HG03354 (cell line): ENCODE measurements at regions not wholly inside any gene's neighbourhood (a gene's known extent, or its start where the extent isn't known, plus 50 kb on each side); places are given as distances from the start of the nearest gene placed in this dataset.

Experiments
- ATAC-seq: cut with Tn5 transposase; IDR thresholded peaks from one replicate; pipeline ENCODE4 v1.9.1; 2021; ENCODE audit warnings: mild to moderate bottlenecking; ENCODE audit not compliant: unreplicated experiment, poor library complexity, severe bottlenecking

DNA sequence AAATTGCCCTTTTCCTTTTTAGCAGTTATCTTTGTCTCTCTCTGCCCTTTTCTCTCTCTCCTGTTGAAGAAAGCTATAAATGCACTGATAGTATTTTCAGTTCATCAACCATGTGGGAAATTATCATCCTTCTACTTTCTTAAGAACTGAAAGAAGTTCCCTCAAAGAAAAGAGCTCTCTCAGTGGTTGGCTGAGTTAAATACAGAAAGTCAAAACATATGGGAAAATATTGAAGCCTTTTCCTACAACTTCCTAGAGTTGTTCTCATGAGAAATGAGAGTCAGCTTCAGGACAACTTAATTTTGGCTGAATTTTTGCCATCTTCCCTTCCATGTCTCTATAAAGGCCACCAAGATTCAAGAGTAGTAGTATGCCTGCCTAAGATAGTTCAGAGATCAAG, 96.7 kb downstream of the NFKBIZ start:
- ATAC-seq, result no peak

DNA sequence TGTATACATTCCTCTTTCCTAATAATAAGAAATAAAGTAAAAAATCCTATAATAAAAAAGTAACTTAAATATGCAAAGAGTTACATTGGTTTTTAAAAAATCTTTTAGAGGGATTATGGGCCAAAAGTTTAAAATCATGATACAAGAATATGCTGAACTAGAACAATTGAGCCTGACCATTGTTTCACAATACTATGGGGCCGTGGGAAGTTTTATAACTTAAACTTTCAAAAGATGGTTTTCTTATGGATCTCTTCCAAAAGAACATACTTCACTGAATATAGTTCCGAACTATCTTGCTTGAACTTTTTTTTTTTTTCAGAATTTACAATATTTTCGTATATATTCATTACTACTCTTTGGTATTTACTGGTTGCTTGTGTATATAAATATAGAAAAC, 97.6 kb downstream of the NFKBIZ start:
- no peak for ATAC-seq

DNA sequence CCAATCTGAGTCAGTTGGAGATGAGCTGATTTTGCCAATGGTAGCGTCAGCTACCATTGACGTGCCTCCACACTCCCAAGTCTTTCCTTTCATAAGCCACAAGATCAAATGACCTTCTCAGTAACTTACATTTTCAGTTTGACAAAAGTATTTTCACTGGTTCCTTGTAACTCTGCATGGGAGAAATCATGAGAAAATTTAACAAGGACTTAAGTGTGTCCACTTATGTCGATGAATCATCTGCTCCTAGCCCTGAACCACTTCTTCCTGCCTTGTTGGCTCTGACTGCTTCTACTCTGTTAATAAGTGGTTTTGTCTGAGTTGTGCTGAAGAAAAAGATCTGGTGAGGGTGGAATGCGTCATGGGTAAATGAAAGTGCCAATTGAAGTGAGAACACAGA, 101.2 kb downstream of the NFKBIZ start:
- peak; percentile 88 for ATAC-seq

DNA sequence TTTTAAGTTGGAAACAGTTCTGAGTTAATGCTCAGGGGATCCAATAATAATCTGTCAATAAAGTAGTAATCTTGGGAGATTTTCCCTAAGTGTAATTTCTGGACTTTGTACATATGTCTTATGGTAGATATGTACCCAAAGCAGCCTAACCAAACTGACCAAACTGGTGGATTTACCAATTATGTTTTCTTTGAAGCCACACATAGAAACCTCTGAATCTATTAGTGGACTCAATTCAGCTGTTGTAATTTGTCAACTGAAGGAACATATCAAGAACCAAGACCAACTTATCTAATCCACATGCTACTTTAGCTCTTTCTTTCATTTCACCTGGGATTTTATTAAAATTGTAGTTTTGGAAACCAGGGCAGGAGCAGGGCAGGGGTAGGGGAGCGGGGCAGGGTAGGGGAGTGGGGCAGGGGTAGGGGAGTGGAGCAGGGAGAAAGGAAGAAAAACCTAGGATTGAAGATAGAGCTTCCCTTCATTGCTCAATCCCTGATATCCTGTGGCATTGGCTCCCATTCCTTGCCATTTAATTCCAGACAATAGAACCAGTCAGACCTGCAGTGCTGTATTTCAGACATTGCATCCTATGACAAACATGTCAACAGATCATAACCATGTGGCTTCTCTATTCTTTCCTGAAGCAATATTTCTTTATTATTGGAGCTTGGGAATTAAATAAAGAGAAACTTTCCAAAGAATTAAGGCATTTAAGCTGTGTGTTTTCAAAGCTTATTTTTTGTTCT, 101.8 kb downstream of the NFKBIZ start:
- peak; percentile 23 for ATAC-seq

DNA sequence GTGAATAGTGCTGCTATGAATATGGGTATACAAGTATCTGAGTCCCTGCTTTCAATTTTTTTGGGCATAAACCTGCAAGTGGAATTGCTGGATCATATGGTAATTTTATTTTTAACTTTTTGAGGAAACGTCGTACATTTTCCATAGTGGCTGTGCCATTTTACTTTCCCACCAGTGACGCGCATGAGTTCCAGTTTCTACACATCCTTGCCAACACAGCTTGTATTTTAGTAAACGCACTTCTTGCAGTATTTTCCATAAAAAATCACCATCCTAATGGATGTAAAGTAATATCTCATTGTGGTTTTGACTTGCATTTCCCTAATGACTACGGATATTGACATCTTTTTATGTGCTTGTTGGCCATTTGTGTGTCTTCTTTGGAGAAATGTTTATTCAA, 105.0 kb downstream of the NFKBIZ start:
- ATAC-seq, result no peak

DNA sequence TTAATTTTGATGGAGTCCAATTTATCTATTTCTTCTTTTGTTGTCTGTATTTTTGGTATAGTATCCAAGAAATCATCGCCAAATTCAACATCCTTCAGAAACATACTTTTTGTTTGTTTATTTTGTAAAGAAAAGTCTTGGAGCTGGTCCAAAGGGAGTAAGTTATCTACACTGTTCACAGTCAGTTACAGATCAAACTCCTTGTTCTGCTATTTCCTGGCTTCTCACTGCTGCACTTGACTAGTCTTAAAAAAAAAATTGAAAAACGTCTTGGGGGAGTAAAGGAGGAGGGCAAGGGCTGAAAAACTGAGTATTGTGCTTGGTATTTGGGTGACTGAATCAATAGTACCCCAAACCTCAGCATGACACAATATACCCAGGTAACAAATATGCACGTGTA, 105.6 kb downstream of the NFKBIZ start:
- no peak for ATAC-seq

DNA sequence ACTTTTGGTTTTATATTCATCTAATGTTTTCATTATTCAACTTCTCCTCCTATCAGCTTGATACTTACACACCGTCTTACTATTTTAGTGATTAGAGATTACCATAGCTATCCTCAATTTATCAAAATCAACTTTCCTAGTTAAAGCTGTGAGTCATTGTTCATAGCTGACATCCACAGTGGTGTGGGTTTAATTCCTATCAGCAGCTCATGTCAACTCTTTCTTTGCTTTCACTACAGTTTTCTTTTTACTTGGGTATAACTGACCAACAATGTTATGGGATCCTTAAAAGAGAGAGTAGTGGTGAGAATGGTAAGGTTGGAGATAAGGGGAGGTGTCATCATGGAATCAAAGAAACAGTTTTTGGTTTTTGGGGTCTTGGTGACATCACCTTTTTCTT, 112.7 kb downstream of the NFKBIZ start:
- ATAC-seq, result no peak

DNA sequence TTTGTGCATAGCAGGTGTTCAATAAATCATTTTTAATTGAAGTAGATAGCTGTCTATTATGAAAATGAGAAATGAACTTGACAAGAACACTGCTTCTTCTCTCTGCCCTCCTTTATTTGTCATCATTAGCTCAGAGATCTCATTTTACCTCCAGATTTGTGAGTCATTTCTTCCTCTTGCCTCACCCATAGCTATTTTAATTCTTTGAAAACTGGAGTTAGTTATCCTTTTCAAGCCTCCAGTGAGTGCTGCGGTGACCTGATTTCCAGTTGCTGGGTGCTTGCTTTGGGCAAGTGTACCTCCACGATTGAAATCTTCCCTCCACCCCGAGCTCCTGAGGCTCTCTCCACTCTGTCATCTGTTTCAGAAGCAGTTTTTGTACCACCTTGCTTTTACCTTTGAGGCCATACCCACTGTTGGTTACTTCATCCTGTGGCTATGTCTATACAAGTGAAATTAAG, 114.6 kb downstream of the NFKBIZ start:
- no peak for ATAC-seq

DNA sequence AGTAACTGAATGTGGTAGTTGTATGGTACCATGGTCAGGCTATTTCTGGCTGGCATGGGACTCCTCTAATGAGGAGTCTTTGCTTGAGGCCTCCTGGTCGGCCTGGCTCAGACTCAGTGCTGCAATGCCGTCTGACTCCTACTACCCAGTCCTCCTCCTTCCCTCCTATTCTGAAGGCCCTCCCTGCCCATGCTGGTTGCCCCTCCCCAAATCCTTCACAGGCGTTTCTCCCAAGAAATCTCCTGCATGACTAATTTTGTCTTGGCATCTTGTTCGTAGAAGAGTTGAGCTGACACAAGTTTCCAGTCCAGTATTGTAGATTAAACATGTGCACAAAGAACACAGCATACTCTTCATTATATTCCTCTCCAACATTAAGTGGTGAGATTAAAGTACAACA, 115.5 kb downstream of the NFKBIZ start:
- ATAC-seq, result no peak

DNA sequence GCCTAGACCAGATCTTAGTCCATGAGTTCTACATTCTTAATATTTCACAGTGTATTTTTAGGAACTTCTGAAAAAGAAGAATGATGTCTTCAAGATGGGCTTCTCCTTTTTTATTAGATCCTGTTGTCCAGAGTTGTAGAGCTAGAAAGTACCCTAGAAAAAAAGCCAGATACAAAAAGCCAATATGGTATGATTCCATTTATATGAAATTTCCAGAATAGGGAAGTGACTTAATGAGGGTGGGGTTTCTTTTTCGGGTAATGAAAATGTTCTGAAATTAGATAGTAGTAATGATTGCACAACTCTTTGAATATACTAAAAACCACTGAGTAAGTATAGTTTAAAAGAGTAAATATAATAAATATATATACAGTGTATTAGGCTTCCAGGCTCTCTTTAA, 116.9 kb downstream of the NFKBIZ start:
- no peak for ATAC-seq

DNA sequence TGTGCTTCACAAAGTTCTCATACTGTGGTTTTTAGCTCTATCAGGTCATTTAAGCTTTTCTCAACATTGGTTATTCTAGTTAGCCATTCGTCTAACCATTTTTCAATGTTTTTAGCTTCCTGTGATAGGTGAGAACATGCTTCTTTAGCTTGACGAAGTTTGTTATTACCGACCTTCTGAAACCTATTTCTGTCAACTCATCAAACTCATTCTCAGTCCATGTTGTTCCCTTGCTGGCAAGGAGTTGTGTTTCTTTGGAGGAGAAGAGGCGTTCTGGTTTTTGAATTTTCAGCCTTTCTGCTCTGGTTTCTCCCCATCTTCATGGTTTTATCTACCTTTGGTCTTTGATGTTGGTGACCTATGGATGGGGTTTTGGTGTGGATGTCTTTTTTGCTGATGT, 120.9 kb downstream of the NFKBIZ start:
- no peak for ATAC-seq

DNA sequence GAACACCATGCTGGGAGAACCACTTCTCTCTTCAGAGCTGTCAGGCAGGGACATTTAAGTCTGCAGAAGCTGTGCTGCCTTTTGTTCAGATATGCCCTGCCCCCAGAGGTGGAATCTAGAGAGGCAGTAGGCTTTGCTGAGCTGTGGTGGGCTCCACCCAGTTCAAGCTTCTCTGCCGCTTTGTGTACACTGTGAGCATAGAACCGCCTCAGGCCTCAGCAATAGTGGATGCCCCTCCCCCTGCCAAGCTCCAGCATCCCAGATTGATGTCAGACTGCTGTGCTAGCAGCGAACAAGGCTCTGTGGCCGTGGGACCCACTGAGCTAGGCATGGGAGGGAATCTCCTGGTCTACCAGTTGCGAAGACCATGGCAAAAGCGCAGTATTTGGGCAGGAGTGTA, 121.6 kb downstream of the NFKBIZ start:
- no peak for ATAC-seq

DNA sequence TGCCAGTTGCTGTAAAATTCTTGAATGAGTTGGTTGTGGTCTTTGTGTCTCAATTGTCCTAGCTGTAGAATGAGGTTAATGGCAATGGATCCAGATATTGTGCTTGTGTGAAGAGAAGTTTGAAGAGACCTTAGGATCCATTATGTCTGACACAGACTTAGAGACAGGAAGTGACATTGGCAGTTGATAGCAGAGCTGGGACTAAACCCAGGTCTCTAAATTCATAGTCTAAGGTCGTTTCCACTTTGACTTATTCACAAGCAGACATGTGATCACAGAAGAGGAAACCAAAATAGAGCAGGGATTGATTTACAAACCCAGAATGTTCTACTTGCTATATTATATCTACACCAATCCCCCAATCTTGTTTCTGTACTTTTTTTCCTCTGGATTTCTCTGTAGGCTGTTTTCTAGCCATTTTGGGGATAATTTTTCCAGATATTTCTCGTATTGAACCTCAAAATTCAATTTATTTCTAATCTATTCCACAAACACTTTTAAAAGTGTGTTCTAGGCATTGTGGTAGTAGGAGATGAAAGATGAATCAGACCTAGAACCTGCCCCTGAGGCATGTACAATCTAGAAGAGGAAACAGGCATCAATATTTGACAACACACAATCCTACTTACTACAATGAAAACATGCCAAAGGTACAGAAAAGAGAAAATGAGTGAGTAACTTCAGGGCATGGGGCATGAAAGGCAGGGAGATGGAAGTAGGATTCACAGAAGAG, 123.3 kb downstream of the NFKBIZ start:
- no peak for ATAC-seq

DNA sequence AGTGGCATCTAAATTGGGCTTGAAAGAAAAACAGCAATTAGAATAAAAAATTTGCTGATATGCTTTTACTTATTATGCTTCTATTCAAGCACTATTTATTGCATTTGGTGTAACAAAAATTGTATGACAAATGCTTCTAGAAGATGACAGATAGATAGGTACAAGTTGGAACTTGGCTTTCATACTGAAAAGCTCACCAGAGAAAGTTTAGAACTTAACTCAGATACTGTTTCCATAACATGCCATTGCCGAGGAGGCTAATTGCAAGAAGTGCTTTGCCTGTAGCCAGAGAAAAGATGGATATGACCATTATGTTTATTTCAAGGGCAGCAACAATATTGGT, 123.8 kb downstream of the NFKBIZ start:
- no peak for ATAC-seq

DNA sequence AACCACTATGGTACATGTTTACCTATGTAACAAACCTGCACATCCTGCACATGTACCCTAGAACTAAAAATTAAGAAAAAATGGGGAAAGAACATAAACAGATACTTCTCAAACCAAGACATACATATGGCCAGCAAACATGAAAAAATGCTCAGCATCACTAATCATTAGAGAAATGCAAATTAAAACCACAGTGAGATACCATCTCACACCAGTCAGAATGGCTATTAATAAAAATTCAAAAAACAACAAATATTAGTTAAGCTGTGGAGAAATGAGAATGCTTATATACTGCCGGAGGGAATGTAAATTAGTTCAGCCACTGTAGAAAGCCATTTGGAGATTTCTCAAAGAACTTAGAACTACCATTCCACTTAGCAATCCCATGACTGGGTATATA, 126.1 kb downstream of the NFKBIZ start:
- ATAC-seq, result peak; percentile 46

DNA sequence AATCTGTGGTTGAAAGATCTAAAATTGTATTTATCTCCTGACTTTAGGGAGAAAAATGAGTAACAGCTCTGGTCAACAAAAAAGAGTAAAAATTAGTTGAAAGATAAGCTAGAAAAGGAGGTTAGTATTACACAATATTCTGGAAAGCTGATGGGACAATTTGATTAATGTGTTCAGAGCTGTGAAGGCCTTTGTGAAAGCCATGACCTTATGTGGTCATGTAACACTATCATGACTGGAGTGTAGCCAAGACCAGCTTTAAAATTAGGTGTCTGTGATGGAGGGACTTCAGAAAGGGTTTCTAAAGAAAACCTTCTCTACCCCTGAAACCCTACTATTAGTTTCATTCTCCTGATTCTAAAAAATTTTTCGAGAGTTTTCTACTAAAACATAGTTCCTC, 127.2 kb downstream of the NFKBIZ start:
- ATAC-seq, result peak; percentile 88

DNA sequence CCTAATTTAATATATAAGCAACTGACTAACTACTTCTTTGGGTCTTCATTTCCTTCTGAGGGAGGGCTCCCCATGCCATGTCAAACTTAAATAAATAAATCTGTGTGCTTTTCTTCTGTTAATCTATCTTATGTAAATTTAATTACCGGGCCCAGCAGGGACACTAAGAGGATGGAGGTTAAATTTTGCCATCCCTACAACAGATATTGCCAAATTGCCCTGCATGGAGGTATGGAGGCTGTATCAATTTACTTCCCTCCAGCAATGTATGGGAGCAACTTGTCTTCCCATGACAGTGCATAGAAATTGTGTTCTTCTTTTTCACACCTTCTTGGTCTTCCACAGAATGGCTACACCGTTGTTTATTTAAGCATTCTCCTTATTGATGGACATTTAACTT, 129.0 kb downstream of the NFKBIZ start:
- ATAC-seq, result no peak

DNA sequence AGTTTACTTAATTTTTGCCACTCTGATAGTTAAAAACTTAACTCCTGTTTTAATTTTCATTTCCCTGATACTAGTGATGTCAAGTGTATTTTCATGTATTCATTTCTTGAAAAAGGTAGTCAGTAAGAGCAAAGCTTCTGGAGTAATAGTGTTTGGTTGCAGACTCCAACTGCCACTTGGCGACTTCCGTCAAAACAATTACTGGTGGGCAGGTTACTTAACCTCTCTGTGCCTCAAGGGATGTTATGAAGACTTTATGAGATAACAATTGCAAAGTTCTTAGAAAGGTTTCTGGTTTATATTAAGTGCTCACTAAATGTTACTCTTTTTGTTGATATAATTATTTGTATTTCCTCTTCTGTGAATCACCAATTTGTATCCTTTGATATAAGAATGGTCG, 129.7 kb downstream of the NFKBIZ start:
- no peak for ATAC-seq

DNA sequence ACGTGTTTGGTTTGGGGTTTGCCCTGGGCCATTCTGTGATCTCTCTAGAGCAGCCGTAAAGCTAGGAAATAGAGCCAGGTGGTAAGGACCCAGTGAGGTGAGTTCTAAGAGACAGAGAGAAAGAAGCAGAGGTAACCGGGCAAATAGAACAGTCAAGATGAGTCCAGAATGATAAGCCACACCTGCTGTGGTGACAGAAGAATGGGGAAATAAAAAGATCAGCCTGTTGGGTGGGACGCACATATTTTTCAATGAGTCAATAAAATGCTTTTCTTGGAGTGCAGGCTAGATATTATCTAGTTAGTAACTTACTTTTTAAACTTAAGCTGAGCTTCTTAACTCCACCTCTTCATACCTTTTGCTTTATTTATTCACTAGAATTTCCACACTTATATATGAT, 135.0 kb downstream of the NFKBIZ start:
- ATAC-seq, result no peak

DNA sequence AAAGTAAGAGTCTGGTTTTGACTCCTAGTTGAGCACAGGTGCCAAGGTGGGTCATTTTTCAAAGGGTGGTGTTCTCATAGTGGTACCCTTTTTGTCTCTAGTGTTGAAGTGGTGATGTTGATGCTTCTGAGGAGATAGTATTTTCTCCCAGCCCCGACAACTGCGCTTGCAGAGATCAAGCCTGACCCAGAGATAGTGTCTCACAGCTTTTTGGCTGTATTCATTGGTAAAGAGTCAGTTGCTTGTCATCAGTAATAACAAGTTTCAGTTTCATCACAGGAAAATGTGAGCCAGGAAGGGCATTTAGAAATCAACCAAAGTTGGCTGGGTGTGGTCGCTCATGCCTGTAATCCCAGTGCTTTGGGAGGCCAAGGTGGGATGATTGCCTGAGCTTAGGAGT, 139.3 kb downstream of the NFKBIZ start:
- ATAC-seq, result peak; percentile 42

DNA sequence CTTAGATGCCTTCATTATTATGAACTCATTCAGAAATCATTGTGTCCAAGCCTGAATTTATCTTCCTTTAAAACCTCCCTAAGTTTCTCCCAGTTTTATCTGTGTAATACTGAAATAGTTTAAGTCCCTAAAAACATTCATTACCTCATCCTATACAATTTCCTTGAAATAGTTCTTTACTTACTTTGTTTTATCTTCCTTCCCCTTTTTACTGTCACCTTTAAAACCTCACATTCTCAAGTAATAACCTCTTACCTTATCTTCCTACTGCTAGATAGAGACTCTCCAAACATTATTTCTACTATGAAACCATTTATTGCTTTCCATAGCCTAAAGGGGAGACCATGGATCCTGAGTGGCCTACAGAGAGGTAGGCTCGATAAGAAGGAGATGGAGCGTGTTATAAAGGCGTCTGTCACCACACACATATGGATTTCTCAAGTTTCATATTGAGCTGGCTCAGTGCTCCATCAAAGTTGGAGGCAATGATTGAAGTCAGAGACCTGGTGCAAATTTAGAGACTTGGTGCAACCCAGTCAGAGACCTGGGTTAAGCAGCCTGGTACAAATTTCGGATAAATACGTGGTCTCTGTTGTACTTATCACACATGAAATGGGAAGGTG, 140.4 kb downstream of the NFKBIZ start:
- ATAC-seq, result no peak
